GM12878 (cell line): ENCODE measurements at regions not wholly inside any gene's neighbourhood (a gene's known extent, or its start where the extent isn't known, plus 50 kb on each side); places are given as distances from the start of the nearest gene placed in this dataset.

ENCODE experiments used
- ATAC-seq: fragments of 200-7000 bp; cut with Tn5 transposase; 3 replicates; pipeline ENCODE4 v1.9.1; 2020; ENCODE audit warnings: mild to moderate bottlenecking, moderate library complexity
- BruUV-seq: library from RNA; stranded (reverse); fragments of 400-500 nt; replicated peaks from 2 replicates; lab custom pipeline; 2021; lab: Mats Ljungman, UMichigan
- CTCF ChIA-PET: fragments of 300-600 bp; sonication (Branson Sonifier 250); formaldehyde crosslinking; extraction: SDS; loops from one replicate; lab custom pipeline; 2021; ENCODE audit warnings: inconsistent platforms; lab: Yijun Ruan, JAX
- POLR2A ChIA-PET: fragments of 350-600 bp; formaldehyde crosslinking; extraction: SDS; loops from one replicate; lab custom pipeline; 2021; ENCODE audit warnings: inconsistent platforms; lab: Charles Lee
- RAD21 ChIA-PET: fragments of 300-600 bp; sonication (Branson Sonifier 250); formaldehyde crosslinking; loops from one replicate; lab custom pipeline; 2023; ENCODE audit warnings: antibody characterized with exemption; ENCODE audit not compliant: unreplicated experiment; lab: Charles Lee
- SMC1A ChIA-PET: fragments of 300-600 bp; sonication (Branson Sonifier 250); formaldehyde crosslinking; loops from one replicate; lab custom pipeline; 2023; ENCODE audit not compliant: unreplicated experiment, uncharacterized antibody; lab: Charles Lee
- DNase-seq: peaks from one replicate; pipeline ENCODE4 v3.0.0-alpha.2; 2011; ENCODE audit warnings: low read depth, low spot score
- FAIRE-seq: peaks from 3 replicates; lab custom pipeline; 2011; peaks lifted over from hg19 to GRCh38; lab: Jason Lieb, UNC
- H2AFZ ChIP-seq: 2 replicates; pipeline ENCODE4 v1.6.0; 2011; ENCODE audit warnings: low read depth, low read length, control low read depth; ENCODE audit not compliant: control insufficient read depth
- H3K27ac ChIP-seq: 2 replicates; pipeline ENCODE4 v1.5.1; 2011; ENCODE audit warnings: control low read depth; ENCODE audit not compliant: control insufficient read depth, insufficient read depth
- H3K27me3 ChIP-seq, 2 experiments: replicated peaks in 1 of 2; 2 replicates each; pipeline versions ENCODE4 v1.6.0 to v1.6.1; 2011; ENCODE audit warnings: low read length in 1 of 2; ENCODE audit not compliant: control insufficient read depth in 2 of 2, insufficient read depth in 2 of 2
- H3K36me3 ChIP-seq, 2 experiments: 2 replicates each; pipeline ENCODE4 v1.5.1; 2011; ENCODE audit warnings: low read length in 1 of 2; ENCODE audit not compliant: control insufficient read depth in 2 of 2, insufficient read depth in 2 of 2
- H3K4me1 ChIP-seq: 2 replicates; pipeline ENCODE4 v1.6.1; 2011; ENCODE audit warnings: mild to moderate bottlenecking, low read length, moderate library complexity, mixed read lengths; ENCODE audit not compliant: control insufficient read depth, insufficient read depth
- H3K4me2 ChIP-seq: 2 replicates; pipeline ENCODE4 v1.6.0; 2011; ENCODE audit warnings: control low read depth; ENCODE audit not compliant: control insufficient read depth, insufficient read depth
- H3K4me3 ChIP-seq: fragments of 200-600 bp; sonication (generic); 2 replicates; pipeline ENCODE4 v1.5.1; 2016
- H3K79me2 ChIP-seq: 2 replicates; pipeline ENCODE4 v1.6.0; 2011; ENCODE audit warnings: low read length; ENCODE audit not compliant: control insufficient read depth, insufficient read depth
- H3K9ac ChIP-seq: 2 replicates; pipeline ENCODE4 v1.8.0; 2011; ENCODE audit warnings: low read length, control low read depth, mixed read lengths; ENCODE audit not compliant: control insufficient read depth, insufficient read depth
- H3K9me3 ChIP-seq: replicated peaks from 3 replicates; pipeline ENCODE4 v1.5.1; 2011; ENCODE audit warnings: mild to moderate bottlenecking, low read length; ENCODE audit not compliant: control insufficient read depth, insufficient read depth
- H4K20me1 ChIP-seq: 2 replicates; pipeline ENCODE4 v1.6.0; 2011; ENCODE audit not compliant: control insufficient read depth, insufficient read depth
- BMI1 ChIP-seq: fragments of 450-650 bp; IDR thresholded peaks from 2 replicates; pipeline ENCODE4 v1.6.1; 2016; ENCODE audit warnings: mild to moderate bottlenecking, moderate library complexity, borderline replicate concordance
- ELK1 ChIP-seq: IDR thresholded peaks from 2 replicates; pipeline ENCODE4 v1.6.1; 2012; ENCODE audit warnings: low read depth, low read length, improper control_type of control experiment
- HDAC6 ChIP-seq: fragments of 200-600 bp; sonication (generic); IDR thresholded peaks from one replicate; pipeline ENCODE4 v1.8.0; 2017; ENCODE audit warnings: antibody characterized with exemption; ENCODE audit not compliant: unreplicated experiment
- HDGF ChIP-seq: fragments of 450-650 bp; IDR thresholded peaks from 2 replicates; pipeline ENCODE4 v1.6.1; 2016; ENCODE audit warnings: antibody characterized with exemption
- MEF2B ChIP-seq: fragments of 450-650 bp; IDR thresholded peaks from 2 replicates; pipeline ENCODE4 v1.6.1; 2018; ENCODE audit warnings: mild to moderate bottlenecking, moderate library complexity; ENCODE audit not compliant: partially characterized antibody, poor library complexity, severe bottlenecking
- MYB ChIP-seq: fragments of 150-350 bp; IDR thresholded peaks from 2 replicates; pipeline ENCODE4 v1.6.1; 2014; ENCODE audit warnings: mild to moderate bottlenecking, low read depth, low read length, borderline replicate concordance
- PRDM15 ChIP-seq: fragments of 450-650 bp; formaldehyde crosslinking; IDR thresholded peaks from 2 replicates; pipeline ENCODE4 v1.4.0; 2020; ENCODE audit warnings: mild to moderate bottlenecking, moderate library complexity
- SMC3 ChIP-seq: IDR thresholded peaks from 2 replicates; pipeline ENCODE4 v1.6.1; 2011; ENCODE audit warnings: low read length, improper control_type of control experiment, borderline replicate concordance
- SREBF1 ChIP-seq: IDR thresholded peaks from 2 replicates; pipeline ENCODE4 v1.6.1; 2012; ENCODE audit warnings: mild to moderate bottlenecking, low read length
- SREBF2 ChIP-seq: IDR thresholded peaks from 2 replicates; pipeline ENCODE4 v1.6.1; 2012; ENCODE audit warnings: mild to moderate bottlenecking, low read length
- SUZ12 ChIP-seq: fragments of 200-600 bp; sonication (generic); IDR thresholded peaks from one replicate; pipeline ENCODE4 v1.6.1; 2018; ENCODE audit warnings: antibody characterized with exemption, mild to moderate bottlenecking; ENCODE audit not compliant: unreplicated experiment
- TCF3 ChIP-seq: IDR thresholded peaks from 2 replicates; pipeline ENCODE4 v1.6.1; 2012; ENCODE audit warnings: low read depth, mild to moderate bottlenecking, low read length, borderline replicate concordance; ENCODE audit not compliant: insufficient read depth
- USF1 ChIP-seq: IDR thresholded peaks from 2 replicates; pipeline ENCODE4 v1.6.1; 2011; ENCODE audit warnings: borderline replicate concordance, low read depth, mild to moderate bottlenecking, moderate library complexity, mixed read lengths, low read length; ENCODE audit not compliant: insufficient read depth; ENCODE audit errors: extremely low read length
- ZNF592 ChIP-seq: fragments of 450-650 bp; IDR thresholded peaks from 2 replicates; pipeline ENCODE4 v1.6.1; 2017; ENCODE audit warnings: mild to moderate bottlenecking, moderate library complexity
- WGBS: methylation state at CpG from one replicate; pipeline ENCODE4 v1.1.6; 2016; ENCODE audit warnings: low lambda C conversion rate; ENCODE audit not compliant: insufficient replicate concordance, insufficient coverage; ENCODE audit errors: missing lambda C conversion rate; 5-methylcytosine and 5-hydroxymethylcytosine counted together
- in situ Hi-C: fragments of 300-500 bp; cut with MboI; formaldehyde crosslinking; loops from 9 replicates; pipeline ENCODE4 v1.14.3; 2018; ENCODE audit warnings: mixed read lengths
- intact Hi-C: fragments of 100-400 bp; cut with micrococcal nuclease; formaldehyde crosslinking; loops from one replicate; pipeline ENCODE4 v1.14.2; 2022; ENCODE audit not compliant: unreplicated experiment

GRCh38 chr2:12041236-12041635 is 294.8 kb downstream of the LPIN1 start:
- in situ Hi-C loops, result no loop called here
- no peak overlapping the region for H2AFZ ChIP-seq
- peaks cover 0 to 2% of the 10 kb centered on the region in 2 experiments; a peak in 2 of 4 replicates for H3K36me3 ChIP-seq
- H3K4me3 ChIP-seq, result no peak overlapping the region
- FAIRE-seq, result no peak
- BruUV-seq, result no TSS peak
- no peak for ATAC-seq
- ChIA-PET RAD21 (interaction anchor here (1.1 to 5.4 kb wide), 2 partner anchors 9 to 675 kb away, joined by 3 to 23 read pairs; no protein-coding TSS in a partner anchor), SMC1A (interaction anchor here (0.6 to 1.1 kb wide), 3 partner anchors 9 to 92 kb away, joined by 3 read pairs; no protein-coding TSS in a partner anchor), POLR2A (no interaction called here), CTCF (interaction anchor here (0.6 to 6.1 kb wide), 2 partner anchors 7 to 80 kb away, joined by 3 to 47 read pairs; no protein-coding TSS in a partner anchor)
- intact Hi-C loops, result loop anchor here (10.0 kb wide), 1 partner anchor 684 kb away; no protein-coding TSS in a partner anchor
- no peak overlapping the region for H3K27ac ChIP-seq
- H3K9ac ChIP-seq, result no peak overlapping the region
- WGBS, result 94% methylated on average over 6 of the region's 6 CpGs
- H4K20me1 ChIP-seq, result no peaks in the 10 kb centered on the region
- no peaks in the 10 kb centered on the region for H3K79me2 ChIP-seq
- no peak for DNase-seq
- no peak overlapping the region for H3K4me2 ChIP-seq
- peaks cover 3% of the 10 kb centered on the region; the same call in 2 of the 3 replicates for H3K9me3 ChIP-seq
- no peaks in the 10 kb centered on the region for H3K27me3 ChIP-seq
- peaks cover 18% of the 10 kb centered on the region for H3K4me1 ChIP-seq
- no peak for TF ChIP-seq SMC3
- no peak for TF ChIP-seq SREBF1
- TF ChIP-seq MYB, result no peak
- no peak for TF ChIP-seq TCF3
- TF ChIP-seq SUZ12, result no peak
- no peak for TF ChIP-seq HDGF
- TF ChIP-seq SREBF2, result no peak
- TF ChIP-seq HDAC6, result no peak
- no peak for TF ChIP-seq PRDM15
- TF ChIP-seq ZNF592, result no peak
- no peak for TF ChIP-seq USF1
- no peak for TF ChIP-seq MEF2B
- no peak for TF ChIP-seq ELK1
- TF ChIP-seq BMI1, result no peak
